Choroid plexus epithelial cell (primary cell): ENCODE measurements at regions not wholly inside any gene's neighbourhood (a gene's known extent, or its start where the extent isn't known, plus 50 kb on each side); places are given as distances from the start of the nearest gene placed in this dataset.
A peak's percentile ranks its signal among the peaks of the same experiment; 100 is the strongest.

Source experiments
- DNase-seq: peaks from one replicate; pipeline ENCODE4 v3.0.0-alpha.2; 2010; ENCODE audit warnings: low read depth
- H3K4me3 ChIP-seq: 2 replicates; pipeline ENCODE4 v1.5.1; 2011; ENCODE audit warnings: low read depth, mild to moderate bottlenecking, control low read depth, low read length, moderate library complexity
- TF ChIP-seq, protein P1 (sequence below): conservative IDR thresholded peaks from 2 replicates; pipeline ENCODE4 v1.5.1; 2011; ENCODE audit warnings: low read depth, mild to moderate bottlenecking, control low read depth, inconsistent platforms, low read length, moderate library complexity

DNA sequence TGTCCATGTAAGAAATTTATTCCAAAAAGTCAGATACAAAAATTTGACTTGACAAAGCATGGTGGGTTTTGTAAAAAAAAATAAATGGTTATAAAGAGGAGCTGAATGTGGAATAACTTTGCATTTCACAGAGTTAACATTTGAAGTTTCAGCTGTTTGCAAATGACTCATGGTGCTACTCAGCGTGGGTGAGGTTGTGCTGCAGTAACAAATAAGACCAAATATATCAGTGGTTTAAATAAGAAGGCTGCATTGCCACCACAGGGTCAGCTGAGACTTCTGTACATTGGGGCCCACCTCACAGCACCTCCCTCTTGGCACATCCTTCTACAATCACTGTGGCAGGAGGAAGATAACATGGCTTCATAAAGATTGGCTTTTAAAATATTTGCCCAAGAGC, 272.5 kb upstream of the SULF2 start:
- no peak overlapping the region for H3K4me3 ChIP-seq
- no peak for DNase-seq
- TF ChIP-seq, protein P1, sequence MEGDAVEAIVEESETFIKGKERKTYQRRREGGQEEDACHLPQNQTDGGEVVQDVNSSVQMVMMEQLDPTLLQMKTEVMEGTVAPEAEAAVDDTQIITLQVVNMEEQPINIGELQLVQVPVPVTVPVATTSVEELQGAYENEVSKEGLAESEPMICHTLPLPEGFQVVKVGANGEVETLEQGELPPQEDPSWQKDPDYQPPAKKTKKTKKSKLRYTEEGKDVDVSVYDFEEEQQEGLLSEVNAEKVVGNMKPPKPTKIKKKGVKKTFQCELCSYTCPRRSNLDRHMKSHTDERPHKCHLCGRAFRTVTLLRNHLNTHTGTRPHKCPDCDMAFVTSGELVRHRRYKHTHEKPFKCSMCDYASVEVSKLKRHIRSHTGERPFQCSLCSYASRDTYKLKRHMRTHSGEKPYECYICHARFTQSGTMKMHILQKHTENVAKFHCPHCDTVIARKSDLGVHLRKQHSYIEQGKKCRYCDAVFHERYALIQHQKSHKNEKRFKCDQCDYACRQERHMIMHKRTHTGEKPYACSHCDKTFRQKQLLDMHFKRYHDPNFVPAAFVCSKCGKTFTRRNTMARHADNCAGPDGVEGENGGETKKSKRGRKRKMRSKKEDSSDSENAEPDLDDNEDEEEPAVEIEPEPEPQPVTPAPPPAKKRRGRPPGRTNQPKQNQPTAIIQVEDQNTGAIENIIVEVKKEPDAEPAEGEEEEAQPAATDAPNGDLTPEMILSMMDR, result no peak

DNA sequence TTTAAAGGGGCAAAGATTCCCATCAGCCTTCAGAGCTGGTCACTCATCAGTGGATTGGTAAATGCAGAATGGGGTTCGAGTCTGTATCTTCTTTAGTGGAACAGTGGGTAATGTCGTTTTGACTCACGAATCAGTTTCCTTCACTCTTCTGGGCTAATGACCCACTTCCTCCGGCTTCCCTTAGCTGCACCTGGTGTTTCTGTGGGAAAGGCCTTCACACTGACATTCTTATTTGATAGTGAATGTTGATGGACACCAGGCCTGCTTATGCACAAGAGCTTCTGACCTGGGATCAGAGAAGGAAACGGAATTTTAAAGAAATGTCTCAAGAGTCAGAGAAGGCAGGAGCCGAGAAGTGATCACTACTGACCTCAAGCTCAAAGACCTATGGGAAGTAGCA, 272.0 kb upstream of the SULF2 start:
- no peak overlapping the region for H3K4me3 ChIP-seq
- DNase-seq, result no peak
- TF ChIP-seq, protein P1, result no peak

DNA sequence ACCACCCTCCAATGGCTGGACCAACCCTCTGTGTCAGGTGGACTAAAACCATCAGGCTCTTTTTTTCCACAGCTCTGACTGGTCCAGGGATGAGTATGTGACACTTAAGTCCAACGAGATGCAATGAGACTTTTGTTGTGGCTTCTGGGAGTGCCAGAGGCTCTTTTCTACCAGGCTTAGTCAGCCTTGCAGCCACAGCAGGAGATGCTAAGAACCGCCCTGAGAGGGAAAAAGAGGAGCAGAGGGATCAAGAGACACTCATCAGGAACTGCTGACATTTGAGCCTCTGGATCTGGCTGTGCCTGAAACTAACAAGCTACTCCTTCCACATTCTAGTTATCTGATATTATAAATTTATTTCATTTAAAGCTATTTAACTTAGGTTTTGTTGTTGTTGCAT, 270.9 kb upstream of the SULF2 start:
- H3K4me3 ChIP-seq, result no peak overlapping the region
- DNase-seq, result no peak
- TF ChIP-seq, protein P1, result no peak

DNA sequence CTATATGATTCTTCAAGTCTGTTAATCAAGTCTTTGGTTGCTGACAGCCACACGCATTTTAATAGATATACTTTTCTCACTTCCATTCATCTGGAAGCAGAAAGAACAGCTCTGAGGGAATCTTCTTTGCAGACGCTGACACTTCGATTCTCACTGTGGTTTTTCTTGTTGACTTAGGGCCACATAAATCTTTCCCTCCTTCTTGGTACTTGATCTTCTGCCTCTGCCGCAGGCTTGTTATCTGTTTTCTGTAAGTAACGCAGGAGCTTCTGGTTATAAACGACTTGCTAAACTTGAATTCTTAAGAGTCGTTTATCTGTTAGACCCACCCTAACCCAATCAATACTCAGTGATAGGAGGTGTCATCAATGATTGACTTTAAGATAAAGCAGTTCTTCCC, 268.8 kb upstream of the SULF2 start:
- no peak for DNase-seq
- TF ChIP-seq, protein P1, result no peak
- H3K4me3 ChIP-seq, result no peak overlapping the region

DNA sequence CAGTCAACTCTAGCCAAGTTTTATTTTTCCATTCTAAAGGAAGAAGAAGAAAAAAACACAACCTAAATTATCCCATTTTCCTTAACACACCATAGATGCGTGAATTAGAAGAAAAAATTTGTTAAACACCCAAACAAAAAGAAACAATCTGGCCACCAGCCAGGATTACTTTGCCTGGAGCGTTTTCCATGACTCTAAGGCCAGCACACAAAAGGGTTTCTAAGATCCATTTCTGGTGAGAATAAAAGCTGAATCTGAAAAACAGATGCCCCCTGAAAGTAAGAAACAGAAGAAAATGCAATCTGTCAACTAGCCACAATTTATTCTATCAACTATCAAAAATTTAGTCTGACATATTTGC, 267.2 kb upstream of the SULF2 start:
- TF ChIP-seq, protein P1, result no peak
- DNase-seq, result no peak
- no peak overlapping the region for H3K4me3 ChIP-seq

DNA sequence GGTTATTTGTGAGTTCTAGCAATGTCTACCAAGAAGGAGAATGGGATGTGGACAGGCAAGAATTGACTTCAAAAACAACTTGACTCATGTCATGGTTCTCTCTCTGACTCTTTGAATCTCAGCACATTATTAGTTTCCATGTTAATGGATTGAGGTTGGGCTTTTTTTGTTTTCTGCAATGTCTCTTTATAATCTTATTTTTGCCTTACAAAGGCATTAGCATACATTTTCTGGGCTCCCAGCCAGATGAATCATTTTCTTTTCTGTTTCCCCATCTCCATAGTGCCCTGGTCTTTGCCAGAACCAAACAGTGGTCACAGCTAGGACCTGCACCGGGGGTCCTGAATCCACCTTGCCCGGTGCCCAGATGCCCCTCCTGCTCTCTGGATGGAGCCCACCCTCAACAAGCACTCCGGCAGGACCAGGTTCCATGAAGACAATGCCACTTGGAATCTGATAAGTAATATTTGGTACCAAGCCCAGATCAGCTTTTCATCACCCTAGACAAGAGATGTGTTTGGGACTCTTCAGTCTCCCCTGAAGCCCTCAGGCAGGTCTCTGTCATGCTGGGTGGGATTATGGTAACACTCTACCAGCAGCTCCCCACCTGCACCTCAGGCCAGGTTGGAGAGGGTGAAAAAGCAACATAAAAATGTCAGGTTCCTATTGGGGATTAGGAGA, 266.7 kb upstream of the SULF2 start:
- peak; percentile 82 for DNase-seq
- no peak overlapping the region for H3K4me3 ChIP-seq
- TF ChIP-seq, protein P1, result no peak

DNA sequence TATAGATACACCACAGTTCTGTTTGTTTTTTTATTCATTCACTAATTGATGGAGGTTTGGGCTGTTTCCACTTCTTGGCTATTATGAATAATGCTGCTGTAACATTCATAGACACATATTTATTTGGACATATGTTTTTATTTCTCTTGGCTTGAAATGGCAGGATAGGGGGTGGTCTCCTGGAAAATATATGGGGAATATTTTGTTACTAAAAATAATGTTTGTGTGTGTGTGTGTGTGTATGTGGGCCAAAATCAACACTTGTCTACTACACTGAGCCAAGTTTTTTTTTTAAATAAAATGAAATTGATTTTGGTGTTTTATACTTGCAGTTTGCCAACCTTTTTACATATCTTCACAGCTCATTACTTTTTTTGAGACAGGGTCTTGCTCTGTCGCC, 264.4 kb upstream of the SULF2 start:
- TF ChIP-seq, protein P1, result no peak
- H3K4me3 ChIP-seq, result no peak overlapping the region
- DNase-seq, result no peak
